ENCODE measurements at regions not wholly inside any gene's neighbourhood (a gene's known extent, or its start where the extent isn't known, plus 50 kb on each side); places are given as distances from the start of the nearest gene placed in this dataset.

GRCh38 chr15:96801576-96802150, 471.2 kb downstream of the NR2F2 start:
- no peak for TF ChIP-seq POLR2A (IDR thresholded peaks at IDR 0.05)
- no peak for TF ChIP-seq EP300 (IDR thresholded peaks at IDR 0.05)

Measured in ovary (tissue), 1 donor.